Naive thymus-derived CD4-positive, alpha-beta T cell (primary cell): ENCODE measurements at regions not wholly inside any gene's neighbourhood (a gene's known extent, or its start where the extent isn't known, plus 50 kb on each side); places are given as distances from the start of the nearest gene placed in this dataset.
"Not testable (repeated sequence)": the region's sequence is repeated elsewhere in the genome, so short reads cannot be mapped to it uniquely, and the experiment has no call there.

Source experiments
- ATAC-seq: fragments of 150-1000 bp; cut with Tn5 transposase; 2 replicates; pipeline ENCODE4 v1.10.0; 2021; ENCODE audit warnings: mild to moderate bottlenecking, moderate library complexity
- CTCF ChIA-PET: fragments of 350-600 bp; sonication (Branson Sonifier 250); formaldehyde crosslinking; loops from one replicate; lab custom pipeline; 2021; ENCODE audit warnings: antibody characterized with exemption; lab: Charles Lee
- POLR2A ChIA-PET: fragments of 350-600 bp; sonication (Branson Sonifier 250); formaldehyde crosslinking; loops from one replicate; lab custom pipeline; 2021; ENCODE audit warnings: antibody characterized with exemption, inconsistent platforms; lab: Charles Lee
- DNase-seq, 9 donors: peaks; one replicate each; pipeline versions ENCODE4 v3.0.0 to v3.0.0-alpha.2; 2020 to 2022; ENCODE audit warnings: mixed read lengths in 1 of 9
- H3K27ac ChIP-seq: one replicate; pipeline ENCODE4 v1.7.0; 2013; ENCODE audit warnings: mild to moderate bottlenecking, low read depth, low read length, moderate library complexity
- H3K27me3 ChIP-seq, 2 donors: one replicate each; pipeline ENCODE4 v1.7.0; 2013; ENCODE audit warnings: low read length in 2 of 2, mild to moderate bottlenecking in 2 of 2, moderate library complexity in 2 of 2; ENCODE audit not compliant: control insufficient read depth in 2 of 2, insufficient read depth in 2 of 2
- H3K36me3 ChIP-seq, 3 experiments: 1 replicate in 2 of 3; 2 replicates in 1 of 3; pipeline ENCODE4 v1.7.0; 2013; ENCODE audit warnings: low read length in 3 of 3, mild to moderate bottlenecking in 3 of 3, moderate library complexity in 1 of 3; ENCODE audit not compliant: insufficient read depth in 3 of 3, control insufficient read depth in 2 of 3
- H3K4me1 ChIP-seq, 2 donors: one replicate each; pipeline ENCODE4 v1.7.0; 2013; ENCODE audit warnings: low read length in 2 of 2, mild to moderate bottlenecking in 2 of 2, moderate library complexity in 1 of 2; ENCODE audit not compliant: control insufficient read depth in 2 of 2, insufficient read depth in 2 of 2
- H3K4me3 ChIP-seq: 2 replicates; pipeline ENCODE4 v1.7.0; 2013; ENCODE audit warnings: mild to moderate bottlenecking, low read length
- H3K9me3 ChIP-seq, 3 experiments: 1 replicate in 2 of 3; 2 replicates in 1 of 3; pipeline ENCODE4 v1.7.0; 2013; ENCODE audit warnings: low read length in 3 of 3; ENCODE audit not compliant: control insufficient read depth in 2 of 3
- H3K27ac Mint-ChIP-seq, 9 donors: one replicate each; pipeline ENCODE4 v1.8.0; 2020 to 2022; ENCODE audit warnings: mixed read lengths in 9 of 9, mild to moderate bottlenecking in 8 of 9, moderate library complexity in 5 of 9, inconsistent platforms in 2 of 9
- H3K27me3 Mint-ChIP-seq, 5 donors: one replicate each; pipeline ENCODE4 v1.8.0; 2021 to 2022; ENCODE audit warnings: mixed read lengths in 5 of 5, mild to moderate bottlenecking in 1 of 5
- H3K36me3 Mint-ChIP-seq, 5 donors: one replicate each; pipeline ENCODE4 v1.8.0; 2020 to 2022; ENCODE audit warnings: mixed read lengths in 5 of 5, mild to moderate bottlenecking in 3 of 5, inconsistent platforms in 1 of 5
- H3K4me1 Mint-ChIP-seq, 7 donors: one replicate each; pipeline ENCODE4 v1.8.0; 2020 to 2022; ENCODE audit warnings: mixed read lengths in 7 of 7, mild to moderate bottlenecking in 3 of 7, inconsistent platforms in 1 of 7
- H3K4me3 Mint-ChIP-seq, 10 donors: one replicate each; pipeline ENCODE4 v1.8.0; 2020 to 2022; ENCODE audit warnings: mild to moderate bottlenecking in 10 of 10, mixed read lengths in 10 of 10, moderate library complexity in 6 of 10, inconsistent platforms in 2 of 10
- H3K9me3 Mint-ChIP-seq, 11 donors: one replicate each; pipeline ENCODE4 v1.8.0; 2020 to 2022; ENCODE audit warnings: mixed read lengths in 11 of 11, mild to moderate bottlenecking in 4 of 11, inconsistent platforms in 1 of 11, moderate library complexity in 1 of 11
- intact Hi-C, 2 donors: fragments of 100-400 bp; cut with micrococcal nuclease; formaldehyde crosslinking; loops; one replicate each; pipeline ENCODE4 v1.15.1; 2023

- H3K4me3 Mint-ChIP-seq, result peak overlapping the region in 3 of 10 donors; percentile 6 to 55 (median 29)
- POLR2A ChIA-PET, result no interaction called here
- H3K27me3 ChIP-seq, result no peaks in the 10 kb centered on the region
- no peak overlapping the region for H3K27ac Mint-ChIP-seq
- peaks cover 0 to 6% (median 5%) of the 10 kb centered on the region in 5 donors for H3K36me3 Mint-ChIP-seq
- H3K36me3 ChIP-seq, result no peaks in the 10 kb centered on the region
- no peaks in the 10 kb centered on the region for H3K4me1 ChIP-seq
- H3K27me3 Mint-ChIP-seq, result peaks cover 0 to 12% (median 8%) of the 10 kb centered on the region in 5 donors
- DNase-seq (peak in 2 of 9 donors; percentile 5 to 22), ATAC-seq (no peak)
- peaks cover 0 to 8% (median 6%) of the 10 kb centered on the region in 11 donors for H3K9me3 Mint-ChIP-seq
- intact Hi-C loops, result no loop called here
- H3K9me3 ChIP-seq, result no peaks in the 10 kb centered on the region
- CTCF ChIA-PET, result no interaction called here
- no peak overlapping the region for H3K4me3 ChIP-seq
- H3K4me1 Mint-ChIP-seq, result peaks cover 0 to 6% (median 0%) of the 10 kb centered on the region in 7 donors
- H3K27ac ChIP-seq, result no peak overlapping the region
These were observed 474.4 kb downstream of the FAM72C start for GRCh38 chr1:143497374-143497747.

DNA sequence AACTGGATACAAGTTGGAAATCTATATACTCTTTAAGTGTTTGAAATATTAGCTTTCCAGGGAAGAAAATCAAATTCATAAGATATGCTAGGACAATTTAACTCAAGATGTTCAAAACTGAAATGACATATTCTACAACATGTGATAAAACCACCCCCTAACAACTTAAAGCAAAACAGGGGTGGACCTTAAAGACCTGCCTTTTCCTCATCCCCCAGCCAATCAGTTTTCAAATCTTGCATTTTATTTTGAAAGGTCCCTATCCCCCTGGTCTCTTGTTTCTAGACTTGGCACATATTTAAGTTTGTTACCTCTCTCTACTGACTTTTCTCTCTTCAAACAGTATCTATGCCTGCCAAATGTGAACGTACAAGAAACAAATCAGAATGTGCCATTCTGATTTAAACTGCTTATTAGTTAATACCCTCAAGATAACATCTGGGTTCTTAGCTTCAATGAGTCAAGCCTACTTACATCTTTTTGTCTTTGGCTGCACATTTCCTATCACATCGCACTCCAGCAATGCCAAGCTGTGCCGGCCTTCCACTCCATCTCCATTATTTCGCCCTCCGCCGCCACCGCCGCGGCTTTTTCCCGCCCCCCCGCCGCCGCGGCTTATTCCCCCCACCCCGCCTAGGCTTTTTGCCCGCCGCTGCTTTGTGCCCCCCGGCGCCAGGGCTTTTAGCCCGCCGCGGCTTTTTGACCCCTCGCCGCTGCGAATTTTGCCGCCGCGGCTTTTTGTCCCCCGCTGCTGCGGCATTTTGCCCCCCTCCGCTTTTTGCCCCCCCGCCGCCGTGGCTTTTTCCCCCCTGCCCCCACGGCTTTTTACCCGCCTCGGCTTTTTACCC is 475.0 kb downstream of the FAM72C start:
- H3K9me3 ChIP-seq, H3K4me1 ChIP-seq, H3K27me3 Mint-ChIP-seq, H3K36me3 Mint-ChIP-seq, H3K27ac ChIP-seq, ATAC-seq, H3K36me3 ChIP-seq, intact Hi-C loops, CTCF ChIA-PET, POLR2A ChIA-PET, H3K4me3 ChIP-seq, H3K9me3 Mint-ChIP-seq, H3K27me3 ChIP-seq, H3K4me1 Mint-ChIP-seq: not testable (repeated sequence)
- H3K27ac Mint-ChIP-seq, result peak overlapping the region in 1 of 9 donors; percentile 71
- H3K4me3 Mint-ChIP-seq, result peak overlapping the region in 8 of 10 donors; percentile 17 to 66 (median 34)
- peak in 1 of 9 donors; percentile 6 for DNase-seq
